DND-41 (cell line): ENCODE measurements at regions not wholly inside any gene's neighbourhood (a gene's known extent, or its start where the extent isn't known, plus 50 kb on each side); places are given as distances from the start of the nearest gene placed in this dataset.

Experiments
- ATAC-seq: fragments of 200-7000 bp; cut with Tn5 transposase; 3 replicates; pipeline ENCODE4 v1.9.1; 2021; ENCODE audit warnings: low read depth; ENCODE audit not compliant: insufficient read depth
- DNase-seq: peaks from one replicate; pipeline ENCODE4 v3.0.0-alpha.2; 2020
- H2AFZ ChIP-seq: 2 replicates; pipeline ENCODE4 v1.6.0; 2012; ENCODE audit warnings: low read depth, low read length
- H3K27ac ChIP-seq: 2 replicates; pipeline ENCODE4 v1.5.1; 2012; ENCODE audit warnings: low read length, inconsistent platforms
- H3K27me3 ChIP-seq: fragments of 200-600 bp; sonication (generic); 2 replicates; pipeline ENCODE4 v1.6.0; 2012; ENCODE audit warnings: low read length, mild to moderate bottlenecking, inconsistent platforms; ENCODE audit not compliant: insufficient read depth, poor library complexity
- H3K36me3 ChIP-seq: 2 replicates; pipeline ENCODE4 v1.5.1; 2012; ENCODE audit warnings: low read length, inconsistent platforms; ENCODE audit not compliant: insufficient read depth
- H3K4me1 ChIP-seq: 2 replicates; pipeline ENCODE4 v1.5.1; 2012; ENCODE audit warnings: mild to moderate bottlenecking, low read length; ENCODE audit not compliant: insufficient read depth
- H3K4me2 ChIP-seq: 2 replicates; pipeline ENCODE4 v1.6.0; 2012; ENCODE audit warnings: mild to moderate bottlenecking, moderate library complexity, low read length, inconsistent platforms; ENCODE audit not compliant: insufficient read depth
- H3K4me3 ChIP-seq, 2 experiments: fragments of 200-600 bp in 1 of 2; shearing (Covaris generic) in 1 of 2; 2 replicates each; pipeline ENCODE4 v1.5.1; 2012 to 2016; ENCODE audit warnings: inconsistent platforms in 2 of 2, low read length in 2 of 2, mild to moderate bottlenecking in 2 of 2, low read depth in 1 of 2, moderate library complexity in 1 of 2
- H3K79me2 ChIP-seq: 2 replicates; pipeline ENCODE4 v1.6.0; 2012; ENCODE audit warnings: low read length, inconsistent platforms; ENCODE audit not compliant: insufficient read depth
- H3K9ac ChIP-seq: 2 replicates; pipeline ENCODE4 v1.6.0; 2012; ENCODE audit warnings: low read depth, mild to moderate bottlenecking, inconsistent platforms, low read length, moderate library complexity
- H3K9me3 ChIP-seq: 2 replicates; pipeline ENCODE4 v1.5.1; 2012; ENCODE audit warnings: low read length, moderate library complexity, mild to moderate bottlenecking, inconsistent platforms; ENCODE audit not compliant: insufficient read depth, severe bottlenecking
- H4K20me1 ChIP-seq: 2 replicates; pipeline ENCODE4 v1.6.0; 2012; ENCODE audit warnings: low read length; ENCODE audit not compliant: insufficient read depth
- EZH2 ChIP-seq: IDR thresholded peaks from 3 replicates; pipeline ENCODE4 v1.6.1; 2012; ENCODE audit warnings: borderline replicate concordance, low read depth, mild to moderate bottlenecking, moderate library complexity, low read length, inconsistent platforms; ENCODE audit not compliant: severe bottlenecking
- TF ChIP-seq, protein P1 (sequence below): IDR thresholded peaks from 2 replicates; pipeline ENCODE4 v1.5.1; 2012; ENCODE audit warnings: borderline replicate concordance, low read length, moderate library complexity, mild to moderate bottlenecking; ENCODE audit not compliant: poor library complexity, severe bottlenecking; ENCODE audit errors: extremely low read depth

DNA sequence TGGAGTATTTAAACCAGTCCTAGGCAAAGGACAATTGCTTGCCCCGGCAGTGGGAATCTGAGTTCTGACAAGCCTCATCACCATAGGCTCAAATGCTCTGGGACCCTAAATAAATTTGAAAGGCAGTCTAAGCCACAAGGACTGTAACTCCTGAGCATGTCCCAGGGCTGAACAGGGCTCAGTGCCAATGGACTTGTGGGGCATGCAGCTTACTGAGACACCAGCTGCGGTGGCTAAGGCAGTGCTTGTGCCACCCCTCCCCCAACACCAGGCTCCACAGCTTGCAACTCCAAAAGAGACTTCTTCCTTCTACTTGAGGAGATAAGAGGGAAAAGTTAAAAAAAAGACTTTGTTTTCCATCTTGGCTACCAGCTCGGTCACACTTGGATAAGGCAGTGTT is 289.7 kb upstream of the DCBLD2 start:
- Histone ChIP-seq H3K9ac (no peak overlapping the region), H3K27ac (no peak overlapping the region), H3K9me3 (no peaks in the 10 kb centered on the region), H3K27me3 (no peaks in the 10 kb centered on the region), H4K20me1 (no peaks in the 10 kb centered on the region), H3K4me1 (no peaks in the 10 kb centered on the region), H3K36me3 (no peaks in the 10 kb centered on the region), H3K4me2 (no peak overlapping the region), H2AFZ (no peak overlapping the region), H3K79me2 (no peaks in the 10 kb centered on the region), H3K4me3 (no peak overlapping the region)
- TF ChIP-seq, protein P1, sequence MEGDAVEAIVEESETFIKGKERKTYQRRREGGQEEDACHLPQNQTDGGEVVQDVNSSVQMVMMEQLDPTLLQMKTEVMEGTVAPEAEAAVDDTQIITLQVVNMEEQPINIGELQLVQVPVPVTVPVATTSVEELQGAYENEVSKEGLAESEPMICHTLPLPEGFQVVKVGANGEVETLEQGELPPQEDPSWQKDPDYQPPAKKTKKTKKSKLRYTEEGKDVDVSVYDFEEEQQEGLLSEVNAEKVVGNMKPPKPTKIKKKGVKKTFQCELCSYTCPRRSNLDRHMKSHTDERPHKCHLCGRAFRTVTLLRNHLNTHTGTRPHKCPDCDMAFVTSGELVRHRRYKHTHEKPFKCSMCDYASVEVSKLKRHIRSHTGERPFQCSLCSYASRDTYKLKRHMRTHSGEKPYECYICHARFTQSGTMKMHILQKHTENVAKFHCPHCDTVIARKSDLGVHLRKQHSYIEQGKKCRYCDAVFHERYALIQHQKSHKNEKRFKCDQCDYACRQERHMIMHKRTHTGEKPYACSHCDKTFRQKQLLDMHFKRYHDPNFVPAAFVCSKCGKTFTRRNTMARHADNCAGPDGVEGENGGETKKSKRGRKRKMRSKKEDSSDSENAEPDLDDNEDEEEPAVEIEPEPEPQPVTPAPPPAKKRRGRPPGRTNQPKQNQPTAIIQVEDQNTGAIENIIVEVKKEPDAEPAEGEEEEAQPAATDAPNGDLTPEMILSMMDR: no peak
- no peak for TF ChIP-seq EZH2
- no peak for ATAC-seq
- no peak for DNase-seq

DNA sequence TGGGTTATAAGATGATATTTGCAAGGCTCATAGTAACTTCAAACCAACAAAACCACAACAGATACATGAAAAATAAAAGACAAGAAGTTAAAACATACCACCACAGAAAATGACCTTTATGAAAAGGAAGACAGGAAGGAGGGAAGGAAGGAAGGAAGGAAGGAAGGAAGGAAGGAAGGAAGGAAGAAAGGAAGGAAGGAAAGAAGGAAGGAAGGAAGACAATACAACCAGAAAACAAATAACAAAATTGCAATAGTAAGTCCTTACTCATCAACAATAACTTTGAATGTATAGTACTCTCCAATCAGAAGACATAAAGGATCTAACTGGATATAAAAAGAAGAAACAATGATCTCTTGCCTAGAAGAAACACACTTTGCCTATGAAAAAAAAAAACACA is 287.4 kb upstream of the DCBLD2 start:
- TF ChIP-seq, protein P1: no peak
- TF ChIP-seq EZH2: no peak
- no peaks in the 10 kb centered on the region for H3K9me3 ChIP-seq
- no peak overlapping the region for H3K9ac ChIP-seq
- no peaks in the 10 kb centered on the region for H3K36me3 ChIP-seq
- no peak overlapping the region for H2AFZ ChIP-seq
- no peak overlapping the region for H3K4me3 ChIP-seq
- H3K27me3 ChIP-seq: no peaks in the 10 kb centered on the region
- H3K79me2 ChIP-seq: no peaks in the 10 kb centered on the region
- DNase-seq (no peak), ATAC-seq (no peak)
- no peaks in the 10 kb centered on the region for H4K20me1 ChIP-seq
- no peak overlapping the region for H3K27ac ChIP-seq
- H3K4me2 ChIP-seq: no peak overlapping the region
- H3K4me1 ChIP-seq: no peaks in the 10 kb centered on the region

DNA sequence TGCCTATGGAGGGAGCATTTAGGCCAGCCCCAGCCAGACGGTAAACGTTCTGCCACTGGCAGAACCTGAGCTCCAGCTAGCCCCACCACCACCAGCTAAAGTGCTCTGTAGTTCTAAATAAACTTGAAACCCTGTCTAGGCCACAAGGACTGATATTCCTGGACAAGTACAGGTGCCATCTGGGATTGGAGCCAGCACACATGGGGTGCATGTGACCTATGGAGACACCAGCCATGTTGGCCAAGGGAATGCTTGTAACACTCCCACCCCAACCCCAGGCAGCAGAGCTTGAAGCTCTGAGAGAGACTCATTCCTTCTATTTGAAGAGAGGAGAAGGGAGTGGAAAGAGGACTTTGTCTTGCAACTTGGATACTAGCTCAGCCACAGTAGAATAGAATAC is 284.5 kb upstream of the DCBLD2 start:
- Histone ChIP-seq H3K36me3 (no peaks in the 10 kb centered on the region), H2AFZ (no peak overlapping the region), H3K9me3 (no peaks in the 10 kb centered on the region), H3K27ac (no peak overlapping the region), H3K4me3 (no peak overlapping the region), H3K4me1 (no peaks in the 10 kb centered on the region), H3K27me3 (no peaks in the 10 kb centered on the region), H3K4me2 (no peak overlapping the region), H3K9ac (no peak overlapping the region), H4K20me1 (no peaks in the 10 kb centered on the region), H3K79me2 (no peaks in the 10 kb centered on the region)
- TF ChIP-seq, protein P1: no peak
- TF ChIP-seq EZH2: no peak
- no peak for ATAC-seq
- no peak for DNase-seq
